AG10803 (cell line): ENCODE measurements at regions not wholly inside any gene's neighbourhood (a gene's known extent, or its start where the extent isn't known, plus 50 kb on each side); places are given as distances from the start of the nearest gene placed in this dataset.

Source experiments
- DNase-seq: peaks from one replicate; pipeline ENCODE4 v3.0.0; 2010; ENCODE audit warnings: low read depth
- H3K4me3 ChIP-seq: 2 replicates; pipeline ENCODE4 v1.5.1; 2011; ENCODE audit warnings: mild to moderate bottlenecking, low read length, control low read depth
- CTCF ChIP-seq: conservative IDR thresholded peaks from 2 replicates; pipeline ENCODE4 v1.5.1; 2011; ENCODE audit warnings: mild to moderate bottlenecking, low read length, control low read depth, inconsistent platforms

DNA sequence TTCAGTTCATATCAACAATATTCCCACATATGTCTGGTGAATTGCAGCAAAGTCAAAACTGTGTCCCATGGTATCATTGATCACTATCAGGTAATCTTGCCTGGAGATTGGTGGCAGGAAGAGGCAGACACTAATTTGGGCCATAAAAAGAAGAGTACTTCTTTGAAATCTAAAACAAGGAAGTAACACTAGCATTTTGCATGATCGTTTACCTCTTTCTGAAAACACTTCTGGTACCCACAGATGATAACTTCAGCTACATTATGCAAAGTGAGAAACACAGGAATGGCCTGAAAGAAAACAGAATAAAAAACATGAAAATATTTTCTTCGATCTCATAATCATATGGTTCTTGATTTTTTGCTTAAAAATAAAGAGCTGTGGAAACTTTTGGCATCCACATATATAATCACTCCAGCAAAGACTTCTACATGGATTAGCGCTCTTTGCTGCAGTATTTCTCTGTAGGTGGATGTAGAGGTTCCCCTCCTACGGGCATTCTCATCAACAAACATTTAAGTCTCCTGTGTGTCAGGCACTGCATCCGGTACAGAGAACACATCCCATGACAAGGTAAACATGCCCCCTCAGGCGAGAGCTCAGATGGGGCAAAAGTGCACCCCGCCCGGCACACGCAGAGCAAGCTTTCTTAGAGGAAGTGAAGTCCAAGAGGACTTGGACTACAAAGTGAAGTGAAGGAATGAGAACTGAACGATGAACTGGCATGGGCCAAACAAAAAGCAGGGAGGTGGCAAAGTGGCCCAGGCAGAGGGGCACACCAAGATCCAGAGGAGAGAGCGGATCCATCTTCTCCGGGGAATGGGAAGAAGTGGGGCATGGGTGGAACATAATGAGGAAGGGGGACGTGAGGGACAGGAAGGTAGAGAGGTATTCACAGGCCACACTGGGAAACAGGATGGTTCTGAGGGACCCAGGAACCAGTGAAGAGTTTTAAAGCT, 68.0 kb upstream of the RIOK3 start:
- H3K4me3 ChIP-seq, result no peak overlapping the region
- DNase-seq, result no peak
- no peak for TF ChIP-seq CTCF

DNA sequence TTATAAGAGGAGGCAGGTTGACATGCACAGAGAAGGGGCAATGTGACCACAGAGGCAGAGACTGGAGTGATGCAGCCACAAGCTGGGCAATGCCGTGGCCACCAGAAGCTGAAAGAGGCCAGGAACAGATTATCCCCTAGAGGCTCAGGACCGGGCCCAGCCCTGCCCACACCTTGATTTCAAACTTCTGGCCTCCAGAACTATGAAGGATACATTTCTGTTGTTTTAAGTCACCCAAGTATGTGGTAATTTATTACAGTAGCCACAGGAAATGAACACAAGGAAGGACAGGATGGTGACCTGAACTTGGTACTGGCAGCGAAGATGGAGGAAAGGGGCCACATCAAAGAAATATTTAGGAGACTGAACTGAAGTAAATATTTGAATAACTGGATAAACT, 66.8 kb upstream of the RIOK3 start:
- no peak for DNase-seq
- H3K4me3 ChIP-seq, result no peak overlapping the region
- no peak for TF ChIP-seq CTCF

- no peak for TF ChIP-seq CTCF
- no peak overlapping the region for H3K4me3 ChIP-seq
- DNase-seq, result no peak
Measured at GRCh38 chr18:23387265-23387664, 65.8 kb upstream of the RIOK3 start.

DNA sequence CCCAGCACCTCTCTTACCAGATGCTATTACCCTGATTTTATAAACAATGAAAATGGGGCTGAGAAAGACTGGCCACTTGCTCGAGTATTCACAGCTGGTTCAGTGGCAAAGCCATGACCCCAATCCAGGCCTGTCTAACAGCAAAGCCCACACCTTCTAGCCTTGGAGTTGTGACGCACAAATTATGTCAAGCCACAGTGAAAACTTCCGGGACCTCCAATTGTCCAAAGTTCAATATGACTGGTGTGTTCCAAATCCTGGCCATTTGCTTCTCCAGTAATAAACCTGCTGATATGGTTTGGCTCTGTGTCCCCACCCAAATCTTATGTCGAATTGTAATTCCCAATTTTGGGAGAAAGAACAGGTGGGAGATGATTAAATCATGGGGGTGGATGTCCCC, 64.7 kb upstream of the RIOK3 start:
- H3K4me3 ChIP-seq, result no peak overlapping the region
- no peak for DNase-seq
- no peak for TF ChIP-seq CTCF

DNA sequence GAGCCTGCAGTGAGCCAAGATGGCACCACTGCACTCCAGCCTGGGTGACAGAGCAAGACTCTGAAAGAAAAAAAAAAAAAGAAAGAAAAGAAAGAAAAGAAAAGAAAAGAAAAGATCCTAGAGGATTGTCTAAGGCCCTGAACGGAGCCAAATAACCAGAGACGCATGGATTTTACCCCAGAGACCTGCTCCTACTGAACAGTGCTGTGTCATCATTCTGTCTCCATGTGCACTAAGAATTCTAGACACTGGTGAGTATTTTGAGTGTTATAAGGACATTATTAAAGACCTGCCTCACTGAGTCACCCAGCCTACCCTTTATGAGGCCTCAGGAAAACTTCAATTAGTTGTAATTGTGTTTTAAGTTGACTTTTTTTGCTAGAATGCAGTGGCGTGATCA, 61.9 kb upstream of the RIOK3 start:
- no peak for DNase-seq
- TF ChIP-seq CTCF, result no peak

GRCh38 chr18:23397907-23398306, 55.2 kb upstream of the RIOK3 start:
- TF ChIP-seq CTCF, result no peak
- DNase-seq, result no peak

More for the DNA sequence above, 61.9 kb upstream of the RIOK3 start:
- no peak overlapping the region for H3K4me3 ChIP-seq

DNA sequence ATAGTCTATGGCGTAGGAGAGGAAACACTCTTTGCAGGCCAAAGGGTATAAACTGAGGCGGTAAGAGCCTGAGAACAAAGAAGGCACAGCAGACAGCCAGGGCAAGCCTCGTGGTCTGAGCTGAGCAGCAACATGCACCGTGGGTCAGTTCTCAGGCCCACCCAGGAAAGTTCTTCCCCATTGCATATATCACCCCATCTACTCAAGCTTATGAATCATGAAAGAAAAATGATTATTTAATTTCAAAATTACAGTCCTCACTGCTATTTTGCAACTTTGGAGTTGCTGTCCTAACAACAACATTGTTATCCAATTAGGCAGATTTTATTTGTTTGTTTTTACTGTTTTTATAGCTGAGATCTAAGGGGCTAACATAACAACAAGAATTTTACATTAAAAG, 54.7 kb upstream of the RIOK3 start:
- DNase-seq, result peak; percentile 31
- H3K4me3 ChIP-seq, result no peak overlapping the region
- TF ChIP-seq CTCF, result no peak

More at GRCh38 chr18:23397907-23398306, 55.2 kb upstream of the RIOK3 start:
- no peak overlapping the region for H3K4me3 ChIP-seq
